ENCODE measurements at regions not wholly inside any gene's neighbourhood (a gene's known extent, or its start where the extent isn't known, plus 50 kb on each side); places are given as distances from the start of the nearest gene placed in this dataset.
"Not testable (repeated sequence)": the region's sequence is repeated elsewhere in the genome, so short reads cannot be mapped to it uniquely, and the experiment has no call there.

DNA sequence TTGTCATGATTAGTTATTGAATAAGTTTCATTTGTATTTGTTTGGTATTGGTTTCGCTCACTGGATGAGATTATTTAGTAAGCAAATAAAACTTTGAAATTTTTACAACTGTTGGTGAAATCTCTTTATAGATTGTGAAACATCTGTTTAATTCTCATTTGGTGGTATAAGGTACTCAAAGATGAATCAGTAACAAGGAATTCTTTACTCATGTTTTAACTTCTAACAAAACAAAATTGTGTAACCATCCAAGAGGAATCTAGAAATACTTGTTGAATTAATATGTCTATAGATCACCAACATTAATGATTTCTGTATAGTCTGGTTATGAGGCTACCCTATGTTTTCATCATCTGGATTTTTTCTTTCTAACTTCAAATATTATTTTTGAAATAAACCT, 62.8 kb upstream of the USP25 start:
- no peak overlapping the region for H3K4me3 ChIP-seq (ENCODE audit: low read depth, low read length)
- no peaks in the 10 kb centered on the region for H3K4me1 ChIP-seq (ENCODE audit: control insufficient read depth, insufficient read depth, low read length)
- no peaks in the 10 kb centered on the region for H3K36me3 ChIP-seq (ENCODE audit: control insufficient read depth in 2 of 2, insufficient read depth in 1 of 2, low read length in 2 of 2)
- CTCF ChIA-PET = no interaction called here
- H3K27ac ChIP-seq (ENCODE audit: extremely low read depth, low read depth, low read length) = no peak overlapping the region
- no peak for TF ChIP-seq ZNF664 (tag by site-specific recombination; IDR thresholded peaks at IDR 0.05)
- no peak for TF ChIP-seq ZNF140 (tag by site-specific recombination; IDR thresholded peaks at IDR 0.05)
- TF ChIP-seq ZNF175 (tag by site-specific recombination; IDR thresholded peaks at IDR 0.05) = no peak
- no peak for TF ChIP-seq ZNF777 (tag by site-specific recombination; IDR thresholded peaks at IDR 0.05; ENCODE audit: borderline replicate concordance)
- no peak for TF ChIP-seq ZNF2 (tag by site-specific recombination; IDR thresholded peaks at IDR 0.05)
- H3K9me3 ChIP-seq (ENCODE audit: control insufficient read depth, insufficient read depth, low read depth, low read length) = no peaks in the 10 kb centered on the region
- POLR2A ChIA-PET = no interaction called here

DNA sequence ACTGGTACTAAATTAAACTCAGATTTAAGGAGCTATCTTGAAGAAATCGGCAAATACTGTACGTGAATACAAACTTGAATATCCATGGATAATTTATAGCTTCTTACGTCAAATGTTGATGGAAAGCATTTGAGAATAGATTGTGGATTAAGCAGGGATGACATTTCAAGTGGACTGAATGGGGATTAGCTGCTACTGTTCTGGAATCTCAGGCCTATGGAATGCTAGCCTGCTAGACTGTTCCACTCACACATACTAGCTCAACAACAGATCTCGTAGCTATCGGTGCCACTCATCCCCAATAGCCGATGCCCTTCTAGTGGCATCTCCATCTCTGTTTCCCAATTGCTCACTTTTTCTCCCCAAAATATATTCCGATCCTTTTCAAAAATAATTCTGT, 62.0 kb upstream of the USP25 start:
- H3K9me3 ChIP-seq (ENCODE audit: control insufficient read depth, insufficient read depth, low read depth, low read length) = no peaks in the 10 kb centered on the region
- no peak overlapping the region for H3K4me3 ChIP-seq (ENCODE audit: low read depth, low read length)
- TF ChIP-seq ZNF558 (tag by site-specific recombination; IDR thresholded peaks at IDR 0.05) (no peak), ZNF776 (tag by site-specific recombination; IDR thresholded peaks at IDR 0.05; ENCODE audit: borderline replicate concordance) (no peak), ZNF23 (tag by site-specific recombination; IDR thresholded peaks at IDR 0.05; ENCODE audit: borderline replicate concordance) (no peak), ZNF701 (tag by site-specific recombination; IDR thresholded peaks at IDR 0.05) (no peak)
- no peaks in the 10 kb centered on the region for H3K4me1 ChIP-seq (ENCODE audit: control insufficient read depth, insufficient read depth, low read length)
- ChIA-PET CTCF (no interaction called here), POLR2A (no interaction called here)
- H3K27ac ChIP-seq (ENCODE audit: extremely low read depth, low read depth, low read length) = no peak overlapping the region
- no peaks in the 10 kb centered on the region for H3K36me3 ChIP-seq (ENCODE audit: control insufficient read depth in 2 of 2, insufficient read depth in 1 of 2, low read length in 2 of 2)

DNA sequence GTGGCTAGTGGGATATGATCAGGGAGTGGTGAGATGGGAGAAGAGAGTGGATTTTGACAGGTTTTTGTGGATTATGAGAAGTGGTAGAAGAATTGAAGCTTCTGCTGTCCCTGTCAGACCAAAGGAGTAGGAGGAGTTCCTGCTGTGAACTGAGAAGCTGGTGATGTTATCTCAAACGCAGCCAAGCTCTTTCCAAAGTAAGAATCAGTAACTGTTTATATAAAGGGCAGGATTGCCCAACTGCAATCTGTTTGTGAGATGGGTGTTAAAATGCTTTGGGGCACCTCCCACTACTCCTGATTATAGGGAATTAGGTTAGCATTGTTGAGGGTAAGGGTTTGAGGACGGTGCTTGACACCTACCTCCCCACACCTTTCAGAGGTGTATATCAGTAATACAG, 60.5 kb upstream of the USP25 start:
- no peak for TF ChIP-seq ZNF449 (tag by site-specific recombination; IDR thresholded peaks at IDR 0.05)
- no peak for TF ChIP-seq ZNF544 (tag by site-specific recombination; IDR thresholded peaks at IDR 0.05)
- H3K4me3 ChIP-seq (ENCODE audit: low read depth, low read length) = no peak overlapping the region
- no peaks in the 10 kb centered on the region for H3K9me3 ChIP-seq (ENCODE audit: control insufficient read depth, insufficient read depth, low read depth, low read length)
- ChIA-PET CTCF (interaction anchor here (0.6 kb wide), 1 partner anchor 67 kb away, joined by 3 read pairs; no protein-coding TSS in a partner anchor), POLR2A (interaction anchor here (0.6 kb wide), 1 partner anchor 80 kb away, joined by 3 read pairs; no protein-coding TSS in a partner anchor)
- no peaks in the 10 kb centered on the region for H3K36me3 ChIP-seq (ENCODE audit: control insufficient read depth in 2 of 2, insufficient read depth in 1 of 2, low read length in 2 of 2)
- no peak overlapping the region for H3K27ac ChIP-seq (ENCODE audit: extremely low read depth, low read depth, low read length)
- no peaks in the 10 kb centered on the region for H3K4me1 ChIP-seq (ENCODE audit: control insufficient read depth, insufficient read depth, low read length)

- POLR2A ChIA-PET = no interaction called here
- Histone ChIP-seq H3K4me1 (ENCODE audit: control insufficient read depth, insufficient read depth, low read length) (no peaks in the 10 kb centered on the region), H3K27ac (ENCODE audit: extremely low read depth, low read depth, low read length) (no peak overlapping the region), H3K9me3 (ENCODE audit: control insufficient read depth, insufficient read depth, low read depth, low read length) (no peaks in the 10 kb centered on the region), H3K36me3 (ENCODE audit: control insufficient read depth in 2 of 2, insufficient read depth in 1 of 2, low read length in 2 of 2) (no peaks in the 10 kb centered on the region), H3K4me3 (ENCODE audit: low read depth, low read length) (no peak overlapping the region)
- TF ChIP-seq SALL2 (tag by site-specific recombination; IDR thresholded peaks at IDR 0.05; ENCODE audit: borderline replicate concordance) (no peak), ZNF140 (tag by site-specific recombination; IDR thresholded peaks at IDR 0.05) (no peak), ZNF777 (tag by site-specific recombination; IDR thresholded peaks at IDR 0.05; ENCODE audit: borderline replicate concordance) (no peak), MEIS1 (CRISPR knock-in tag; IDR thresholded peaks at IDR 0.05; ENCODE audit: borderline replicate concordance) (no peak), ZNF26 (tag by site-specific recombination; IDR thresholded peaks at IDR 0.05) (no peak), ZNF521 (tag by site-specific recombination; IDR thresholded peaks at IDR 0.05) (no peak), GLI4 (tag by site-specific recombination; IDR thresholded peaks at IDR 0.05) (no peak), ZNF366 (tag by site-specific recombination; conservative IDR thresholded peaks at IDR 0.05) (no peak), ZNF48 (tag by site-specific recombination; IDR thresholded peaks at IDR 0.05) (no peak), ZNF677 (tag by site-specific recombination; IDR thresholded peaks at IDR 0.05) (no peak), ZBTB1 (tag by site-specific recombination; IDR thresholded peaks at IDR 0.05) (no peak), ZNF157 (tag by site-specific recombination; IDR thresholded peaks at IDR 0.05) (no peak)
- TF ChIP-seq, protein P1, sequence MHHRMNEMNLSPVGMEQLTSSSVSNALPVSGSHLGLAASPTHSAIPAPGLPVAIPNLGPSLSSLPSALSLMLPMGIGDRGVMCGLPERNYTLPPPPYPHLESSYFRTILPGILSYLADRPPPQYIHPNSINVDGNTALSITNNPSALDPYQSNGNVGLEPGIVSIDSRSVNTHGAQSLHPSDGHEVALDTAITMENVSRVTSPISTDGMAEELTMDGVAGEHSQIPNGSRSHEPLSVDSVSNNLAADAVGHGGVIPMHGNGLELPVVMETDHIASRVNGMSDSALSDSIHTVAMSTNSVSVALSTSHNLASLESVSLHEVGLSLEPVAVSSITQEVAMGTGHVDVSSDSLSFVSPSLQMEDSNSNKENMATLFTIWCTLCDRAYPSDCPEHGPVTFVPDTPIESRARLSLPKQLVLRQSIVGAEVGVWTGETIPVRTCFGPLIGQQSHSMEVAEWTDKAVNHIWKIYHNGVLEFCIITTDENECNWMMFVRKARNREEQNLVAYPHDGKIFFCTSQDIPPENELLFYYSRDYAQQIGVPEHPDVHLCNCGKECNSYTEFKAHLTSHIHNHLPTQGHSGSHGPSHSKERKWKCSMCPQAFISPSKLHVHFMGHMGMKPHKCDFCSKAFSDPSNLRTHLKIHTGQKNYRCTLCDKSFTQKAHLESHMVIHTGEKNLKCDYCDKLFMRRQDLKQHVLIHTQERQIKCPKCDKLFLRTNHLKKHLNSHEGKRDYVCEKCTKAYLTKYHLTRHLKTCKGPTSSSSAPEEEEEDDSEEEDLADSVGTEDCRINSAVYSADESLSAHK (tag by site-specific recombination; IDR thresholded peaks at IDR 0.05) = no peak
- CTCF ChIA-PET = no interaction called here
These were observed 58.6 kb upstream of the USP25 start for GRCh38 chr21:15671188-15671587.

GRCh38 chr21:15672578-15672977, 57.2 kb upstream of the USP25 start:
- H3K4me1 ChIP-seq (ENCODE audit: control insufficient read depth, insufficient read depth, low read length); CTCF ChIA-PET; H3K4me3 ChIP-seq (ENCODE audit: low read depth, low read length); POLR2A ChIA-PET; H3K27ac ChIP-seq (ENCODE audit: extremely low read depth, low read depth, low read length); H3K9me3 ChIP-seq (ENCODE audit: control insufficient read depth, insufficient read depth, low read depth, low read length); H3K36me3 ChIP-seq (ENCODE audit: control insufficient read depth in 2 of 2, insufficient read depth in 1 of 2, low read length in 2 of 2): not testable (repeated sequence)

Data from HEK293 (cell line).